Neural cell (in vitro differentiated cells): ENCODE measurements at regions not wholly inside any gene's neighbourhood (a gene's known extent, or its start where the extent isn't known, plus 50 kb on each side); places are given as distances from the start of the nearest gene placed in this dataset.

ENCODE experiments used
- CTCF ChIP-seq: fragments of 450-650 bp; IDR thresholded peaks from 2 replicates; pipeline ENCODE4 v1.5.1; 2014; ENCODE audit warnings: antibody characterized with exemption, mild to moderate bottlenecking, moderate library complexity; ENCODE audit not compliant: poor library complexity, severe bottlenecking
- RAD21 ChIP-seq: fragments of 450-650 bp; conservative IDR thresholded peaks from 2 replicates; pipeline ENCODE4 v1.6.1; 2014; ENCODE audit warnings: antibody characterized with exemption, mild to moderate bottlenecking, moderate library complexity

DNA sequence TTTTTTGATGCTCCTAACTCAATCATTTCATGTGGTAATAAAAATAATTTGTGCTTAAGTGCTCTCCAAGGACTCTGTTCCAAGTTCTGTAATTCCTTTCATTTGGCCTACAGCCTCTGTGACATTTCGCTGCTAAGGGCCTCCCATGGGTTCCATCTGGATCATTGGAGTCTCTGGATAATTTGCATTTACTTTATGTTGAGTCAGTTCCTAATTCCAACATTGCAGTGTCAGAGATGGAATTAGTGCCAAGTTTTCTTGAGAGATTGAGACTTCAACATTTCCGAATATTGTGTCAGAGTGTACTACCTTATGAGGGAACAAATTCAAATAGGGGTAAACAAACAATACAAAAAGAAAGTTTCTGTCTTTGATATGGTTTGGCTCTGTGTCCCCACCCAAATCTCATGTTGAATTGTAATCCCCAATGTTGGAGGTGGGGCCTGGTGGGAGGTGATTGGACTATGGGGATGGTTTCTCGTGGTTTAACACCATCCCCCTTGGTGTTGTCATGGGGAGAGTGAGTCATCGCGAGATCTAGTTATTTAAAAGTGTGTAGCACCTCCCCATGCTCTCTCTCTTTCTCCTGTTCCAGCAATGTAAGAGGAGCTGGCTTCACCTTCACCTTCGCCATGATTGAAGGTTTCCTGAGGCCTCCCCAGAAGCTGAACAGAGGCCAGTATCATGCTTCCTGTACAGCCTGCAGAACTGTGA, 244.1 kb upstream of the TBX18 start:
- TF ChIP-seq CTCF (no peak), RAD21 (no peak)
